ENCODE measurements at regions not wholly inside any gene's neighbourhood (a gene's known extent, or its start where the extent isn't known, plus 50 kb on each side); places are given as distances from the start of the nearest gene placed in this dataset.

- TF ChIP-seq CTCF (IDR thresholded peaks at IDR 0.05; ENCODE audit: low read depth, low read length, missing control alignments): no peak
- no peak for DNase-seq (ENCODE audit: extremely low read depth, low read depth)
- no peak overlapping the region for H3K4me3 ChIP-seq (replicated peaks; ENCODE audit: low read depth, low read length)
Observed at GRCh38 chr2:133828913-133829312, 260.6 kb upstream of the NCKAP5 start.

GRCh38 chr2:133829450-133830020 lies 261.3 kb upstream of the NCKAP5 start:
- no peak for DNase-seq (ENCODE audit: extremely low read depth, low read depth)
- no peak overlapping the region for H3K4me3 ChIP-seq (replicated peaks; ENCODE audit: low read depth, low read length)
- TF ChIP-seq CTCF (IDR thresholded peaks at IDR 0.05; ENCODE audit: low read depth, low read length, missing control alignments): no peak

- no peak for TF ChIP-seq CTCF (IDR thresholded peaks at IDR 0.05; ENCODE audit: low read depth, low read length, missing control alignments)
- H3K4me3 ChIP-seq (replicated peaks; ENCODE audit: low read depth, low read length): no peak overlapping the region
- DNase-seq (ENCODE audit: extremely low read depth, low read depth): no peak
Observed at GRCh38 chr2:133833746-133834145, 265.5 kb upstream of the NCKAP5 start.

- no peak for TF ChIP-seq CTCF (IDR thresholded peaks at IDR 0.05; ENCODE audit: low read depth, low read length, missing control alignments)
- no peak for DNase-seq (ENCODE audit: extremely low read depth, low read depth)
- no peak overlapping the region for H3K4me3 ChIP-seq (replicated peaks; ENCODE audit: low read depth, low read length)
Observed at GRCh38 chr2:133835821-133836619, 267.8 kb upstream of the NCKAP5 start.

- H3K4me3 ChIP-seq (replicated peaks; ENCODE audit: low read depth, low read length): no peak overlapping the region
Observed at GRCh38 chr2:133836691-133837345, 268.6 kb upstream of the NCKAP5 start.

More at GRCh38 chr2:133836691-133837345, 268.6 kb upstream of the NCKAP5 start:
- no peak for DNase-seq (ENCODE audit: extremely low read depth, low read depth)
- TF ChIP-seq CTCF (IDR thresholded peaks at IDR 0.05; ENCODE audit: low read depth, low read length, missing control alignments): no peak

Measured in HFF-Myc (cell line).